Sigmoid colon (tissue), 6 donors: ENCODE measurements at regions not wholly inside any gene's neighbourhood (a gene's known extent, or its start where the extent isn't known, plus 50 kb on each side); places are given as distances from the start of the nearest gene placed in this dataset.

Experiments
- DNase-seq: peaks from one replicate; pipeline ENCODE4 v3.0.0-alpha.2; 2019
- H3K27ac ChIP-seq, 4 donors: fragments of 200-600 bp; sonication (generic); one replicate each; pipeline ENCODE4 v1.5.1; 2016 to 2019; ENCODE audit warnings: mild to moderate bottlenecking in 1 of 4
- H3K27me3 ChIP-seq, 3 donors: fragments of 200-600 bp; sonication (generic); one replicate each; pipeline ENCODE4 v1.5.1; 2019; ENCODE audit warnings: mild to moderate bottlenecking in 1 of 3
- H3K36me3 ChIP-seq, 4 donors: fragments of 200-600 bp; sonication (generic); one replicate each; pipeline ENCODE4 v1.5.1; 2016 to 2019
- H3K4me1 ChIP-seq, 4 donors: fragments of 200-600 bp; sonication (generic); one replicate each; pipeline ENCODE4 v1.5.1; 2017 to 2019
- H3K4me3 ChIP-seq, 4 donors: fragments of 200-600 bp; sonication (generic); one replicate each; pipeline ENCODE4 v1.5.1; 2017 to 2019; ENCODE audit warnings: mild to moderate bottlenecking in 2 of 4, moderate library complexity in 1 of 4
- H3K9me3 ChIP-seq, 4 donors: fragments of 200-600 bp in 3 of 4; sonication (generic) in 3 of 4; one replicate each; pipeline versions ENCODE4 v1.5.1 to v1.6.1; 2013 to 2019
- CTCF ChIP-seq, 4 experiments: fragments of 450-650 bp in 3 of 4; fragments of 200-600 bp in 1 of 4; IDR thresholded peaks; one replicate each; pipeline ENCODE4 v1.5.1; 2016 to 2019; ENCODE audit warnings: antibody characterized with exemption in 4 of 4, mild to moderate bottlenecking in 3 of 4, moderate library complexity in 2 of 4
- EP300 ChIP-seq, 4 donors: sonication (generic); formaldehyde crosslinking; IDR thresholded peaks; one replicate each; pipeline ENCODE4 v1.6.1; 2017; ENCODE audit warnings: antibody characterized with exemption in 4 of 4
- POLR2A ChIP-seq, 2 donors: fragments of 450-650 bp; IDR thresholded peaks; one replicate each; pipeline ENCODE4 v1.6.1; 2016; ENCODE audit warnings: antibody characterized with exemption in 2 of 2, mild to moderate bottlenecking in 2 of 2, moderate library complexity in 2 of 2
- POLR2AphosphoS5 ChIP-seq, 4 donors: sonication (generic); formaldehyde crosslinking; IDR thresholded peaks; one replicate each; pipeline ENCODE4 v1.6.1; 2017; ENCODE audit warnings: antibody characterized with exemption in 4 of 4
- WGBS, 2 donors: extraction: QIAGEN DNeasy Blood & Tissue Kit; methylation state at CpG; one replicate each; pipeline ENCODE4 v1.1.7; 2013; 5-methylcytosine and 5-hydroxymethylcytosine counted together
- intact Hi-C: fragments of 100-400 bp; cut with DNase I; formaldehyde crosslinking; loops from one replicate; pipeline ENCODE4 v1.15.1; 2023
- donor health status: healthy with polysubstance abuse.
- donor health status: healthy.

GRCh38 chr5:159764283-159765134 is 151.8 kb upstream of the ADRA1B start:
- H3K4me1 ChIP-seq, result peaks cover 0 to 19% (median 8%) of the 10 kb centered on the region in 4 donors
- H3K27ac ChIP-seq, result no peak overlapping the region
- TF ChIP-seq POLR2A (IDR thresholded peaks at IDR 0.05) (no peak), CTCF (IDR thresholded peaks at IDR 0.05) (no peak), EP300 (IDR thresholded peaks at IDR 0.05) (no peak), POLR2AphosphoS5 (IDR thresholded peaks at IDR 0.05) (no peak)
- H3K27me3 ChIP-seq, result no peaks in the 10 kb centered on the region
- no peak for DNase-seq
- H3K4me3 ChIP-seq, result no peak overlapping the region
- no peaks in the 10 kb centered on the region for H3K36me3 ChIP-seq
- WGBS, 2 donors, result 37 to 47% methylated on average over 7 of the region's 7 CpGs
- no peaks in the 10 kb centered on the region for H3K9me3 ChIP-seq
- intact Hi-C loops, result no loop called here

- intact Hi-C loops, result no loop called here
- H3K27me3 ChIP-seq, result no peaks in the 10 kb centered on the region
- 56 to 78% methylated on average over 6 of the region's 6 CpGs for WGBS, 2 donors
- H3K4me3 ChIP-seq, result no peak overlapping the region
- H3K9me3 ChIP-seq, result no peaks in the 10 kb centered on the region
- TF ChIP-seq POLR2A (IDR thresholded peaks at IDR 0.05), result no peak
- no peak for TF ChIP-seq CTCF (IDR thresholded peaks at IDR 0.05)
- no peak for TF ChIP-seq EP300 (IDR thresholded peaks at IDR 0.05)
- TF ChIP-seq POLR2AphosphoS5 (IDR thresholded peaks at IDR 0.05), result no peak
- no peaks in the 10 kb centered on the region for H3K36me3 ChIP-seq
- H3K27ac ChIP-seq, result no peak overlapping the region
- peaks cover 0 to 19% (median 8%) of the 10 kb centered on the region in 4 donors for H3K4me1 ChIP-seq
- DNase-seq, result no peak
These were observed 151.2 kb upstream of the ADRA1B start for GRCh38 chr5:159765135-159765433.

DNA sequence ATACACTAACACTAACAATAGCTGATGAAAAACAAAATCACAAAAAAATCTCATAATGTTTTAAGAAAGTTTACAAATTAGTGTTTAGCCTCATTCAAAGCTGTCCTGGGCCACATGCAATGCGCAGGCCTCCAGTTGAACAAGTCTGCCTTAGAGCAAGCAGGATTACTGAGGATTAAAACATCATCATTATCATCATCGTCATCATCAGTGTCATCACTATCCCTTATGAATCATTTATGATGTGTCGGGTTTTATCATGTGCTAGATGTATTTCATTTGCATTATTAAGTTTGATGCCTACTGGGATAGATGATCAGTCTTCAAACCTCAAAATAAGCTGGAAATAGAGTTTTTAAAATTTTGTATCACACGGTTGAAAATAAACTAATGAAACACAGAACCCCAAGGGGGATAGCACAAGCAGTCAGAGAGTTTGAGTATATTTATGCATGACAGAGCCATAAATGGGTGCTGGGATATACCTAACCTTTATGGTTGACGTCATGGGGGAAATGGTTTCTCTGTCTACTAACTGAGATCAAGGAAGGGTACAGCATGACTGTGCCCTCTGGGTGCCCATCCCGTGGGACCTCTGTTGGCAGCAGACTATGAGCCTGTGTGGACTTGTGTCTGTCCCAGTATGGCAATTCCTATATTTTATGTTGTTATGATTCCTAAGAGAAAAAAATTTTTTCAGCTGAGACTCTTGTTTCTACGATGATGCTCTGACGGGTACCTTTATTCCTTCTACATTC is 150.3 kb upstream of the ADRA1B start:
- intact Hi-C loops, result no loop called here

DNA sequence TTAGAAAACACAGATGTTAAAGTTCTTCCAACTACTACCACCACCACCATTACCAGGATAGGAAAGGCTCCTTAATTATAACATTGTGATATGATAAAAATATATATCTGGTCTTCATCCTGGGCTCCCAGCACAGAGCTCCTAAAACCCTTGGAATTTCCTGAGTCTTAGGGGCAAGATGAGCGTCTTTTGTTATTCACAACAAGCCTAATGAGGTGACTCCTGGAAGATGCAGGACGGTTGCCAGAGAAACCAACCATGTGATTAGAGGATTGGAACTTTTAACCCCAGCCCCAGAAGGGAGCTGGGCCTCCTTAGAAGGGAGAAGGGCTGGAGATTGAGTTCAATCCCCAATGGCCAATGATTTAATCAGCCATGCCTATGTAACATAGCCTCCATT is 148.0 kb upstream of the ADRA1B start:
- H3K36me3 ChIP-seq, result no peaks in the 10 kb centered on the region
- H3K4me3 ChIP-seq, result no peak overlapping the region
- H3K4me1 ChIP-seq, result peaks cover 0 to 24% (median 10%) of the 10 kb centered on the region in 4 donors
- no peaks in the 10 kb centered on the region for H3K9me3 ChIP-seq
- no peak for DNase-seq
- no peak for TF ChIP-seq POLR2A (IDR thresholded peaks at IDR 0.05)
- TF ChIP-seq CTCF (IDR thresholded peaks at IDR 0.05), result no peak
- no peak for TF ChIP-seq EP300 (IDR thresholded peaks at IDR 0.05)
- TF ChIP-seq POLR2AphosphoS5 (IDR thresholded peaks at IDR 0.05), result no peak
- H3K27ac ChIP-seq, result no peak overlapping the region
- WGBS, 2 donors, result 46 to 68% methylated on average over 2 of the region's 2 CpGs
- intact Hi-C loops, result no loop called here
- no peaks in the 10 kb centered on the region for H3K27me3 ChIP-seq

More for the DNA sequence above, 150.3 kb upstream of the ADRA1B start:
- Histone ChIP-seq H3K4me1 (peaks cover 0 to 19% (median 8%) of the 10 kb centered on the region in 4 donors), H3K4me3 (no peak overlapping the region), H3K36me3 (no peaks in the 10 kb centered on the region), H3K27ac (no peak overlapping the region), H3K27me3 (no peaks in the 10 kb centered on the region), H3K9me3 (no peaks in the 10 kb centered on the region)
- DNase-seq, result no peak
- WGBS, 2 donors, result 73 to 76% methylated on average over 8 of the region's 8 CpGs
- TF ChIP-seq POLR2A (IDR thresholded peaks at IDR 0.05) (no peak), CTCF (IDR thresholded peaks at IDR 0.05) (no peak), EP300 (IDR thresholded peaks at IDR 0.05) (no peak), POLR2AphosphoS5 (IDR thresholded peaks at IDR 0.05) (no peak)
